HepG2 (cell line): ENCODE measurements at regions not wholly inside any gene's neighbourhood (a gene's known extent, or its start where the extent isn't known, plus 50 kb on each side); places are given as distances from the start of the nearest gene placed in this dataset.

Experiments used
- CREB1 ChIP-seq, 2 experiments: fragments of 450-650 bp in 1 of 2; IDR thresholded peaks; 2 replicates each; pipeline ENCODE4 v1.6.1; 2016 to 2017; ENCODE audit warnings: control low read depth in 1 of 2, mild to moderate bottlenecking in 1 of 2, missing compliant biosample characterization in 1 of 2, missing genetic modification characterization in 1 of 2
- KDM4B ChIP-seq: sonication (generic); formaldehyde crosslinking; IDR thresholded peaks from 2 replicates; pipeline ENCODE4 v1.4.0; 2020; ENCODE audit warnings: missing genetic modification reagents
- PAX8 ChIP-seq: sonication (generic); formaldehyde crosslinking; IDR thresholded peaks from 2 replicates; pipeline ENCODE4 v1.8.0; 2022; ENCODE audit warnings: mild to moderate bottlenecking, missing genetic modification reagents, borderline replicate concordance

- TF ChIP-seq CREB1 (IDR thresholded peaks at IDR 0.05): no peak
- no peak for TF ChIP-seq CREB1 (CRISPR knock-in tag; IDR thresholded peaks at IDR 0.05)
- no peak for TF ChIP-seq KDM4B (CRISPR knock-in tag)
- TF ChIP-seq PAX8: no peak
These were observed 226.4 kb upstream of the ZNF217 start for GRCh38 chr20:53819973-53820451.
